K562 (cell line): ENCODE measurements at regions not wholly inside any gene's neighbourhood (a gene's known extent, or its start where the extent isn't known, plus 50 kb on each side); places are given as distances from the start of the nearest gene placed in this dataset.
A peak's percentile ranks its signal among the peaks of the same experiment; 100 is the strongest.

Experiments used
- ATAC-seq: fragments of 200-7000 bp; cut with Tn5 transposase; 3 replicates; pipeline ENCODE4 v1.9.1; 2020; ENCODE audit warnings: moderate library complexity
- BruUV-seq: library from RNA; stranded (reverse); fragments of 400-500 nt; replicated peaks from 2 replicates; lab custom pipeline; 2021; lab: Mats Ljungman, UMichigan
- CTCF ChIA-PET: fragments of 300-600 bp; formaldehyde crosslinking; extraction: SDS; loops from one replicate; lab custom pipeline; 2021; ENCODE audit warnings: low intra/inter-chr PET ratio; lab: Yijun Ruan, JAX
- POLR2A ChIA-PET: fragments of 300-600, 350-650 bp; sonication (Branson Sonifier 250); formaldehyde crosslinking; extraction: SDS; loops from one replicate; lab custom pipeline; 2021; ENCODE audit warnings: antibody characterized with exemption, inconsistent platforms; lab: Yijun Ruan, JAX
- DNase-seq, 4 experiments: peaks; one replicate each; pipeline versions ENCODE4 v3.0.0 to v3.0.0-alpha.2; 2011 to 2018; ENCODE audit warnings: low spot score in 3 of 4, mixed read lengths in 3 of 4; ENCODE audit errors: extremely low read depth in 1 of 4
- FAIRE-seq: peaks from 2 replicates; lab custom pipeline; 2011; peaks lifted over from hg19 to GRCh38; lab: Jason Lieb, UNC
- H2AFZ ChIP-seq: 2 replicates; pipeline ENCODE4 v1.6.0; 2011; ENCODE audit warnings: low read depth, low read length, control low read depth, inconsistent platforms
- H3K27ac ChIP-seq: fragments of 200-600 bp; 3 replicates; pipeline ENCODE4 v1.8.0; 2011; ENCODE audit warnings: low read depth, mild to moderate bottlenecking, control low read depth, inconsistent platforms, low read length, moderate library complexity, mixed read lengths; ENCODE audit errors: extremely low read depth
- H3K27me3 ChIP-seq, 2 experiments: fragments of 300-600 bp in 1 of 2; 2 replicates in 1 of 2; 3 replicates in 1 of 2; pipeline versions ENCODE4 v1.6.0 to v1.8.0; 2011; ENCODE audit warnings: inconsistent platforms in 2 of 2, low read length in 2 of 2, mild to moderate bottlenecking in 1 of 2, mixed read lengths in 1 of 2, moderate library complexity in 1 of 2; ENCODE audit not compliant: control insufficient read depth in 2 of 2, insufficient read depth in 2 of 2
- H3K36me3 ChIP-seq: fragments of 300-600 bp; 3 replicates; pipeline ENCODE4 v1.8.0; 2011; ENCODE audit warnings: mild to moderate bottlenecking, low read length, inconsistent platforms; ENCODE audit not compliant: control insufficient read depth, insufficient read depth
- H3K4me1 ChIP-seq, 2 experiments: fragments of 200-600 bp in 1 of 2; replicated peaks in 1 of 2; 2 replicates in 1 of 2; 3 replicates in 1 of 2; pipeline versions ENCODE4 v1.5.1 to v1.8.0; 2011; ENCODE audit warnings: inconsistent platforms in 2 of 2, low read length in 2 of 2, mild to moderate bottlenecking in 1 of 2, mixed read lengths in 1 of 2, moderate library complexity in 1 of 2; ENCODE audit not compliant: control insufficient read depth in 2 of 2, insufficient read depth in 2 of 2
- H3K4me2 ChIP-seq: 2 replicates; pipeline ENCODE4 v1.6.1; 2011; ENCODE audit warnings: low read length, control low read depth, inconsistent platforms, mixed read lengths; ENCODE audit not compliant: insufficient read depth
- H3K4me3 ChIP-seq: fragments of 200-600 bp; sonication (generic), shearing (Covaris generic); 2 replicates; pipeline ENCODE4 v1.5.1; 2016; ENCODE audit warnings: control low read depth, inconsistent platforms
- H3K79me2 ChIP-seq: fragments of 200-600 bp; 3 replicates; pipeline ENCODE4 v1.8.0; 2011; ENCODE audit warnings: low read length, inconsistent platforms; ENCODE audit not compliant: control insufficient read depth, insufficient read depth
- H3K9ac ChIP-seq, 2 experiments: 2 replicates each; pipeline versions ENCODE4 v1.6.0 to v1.6.1; 2011; ENCODE audit warnings: low read depth in 2 of 2, low read length in 2 of 2, control low read depth in 1 of 2, inconsistent platforms in 1 of 2, mild to moderate bottlenecking in 1 of 2, mixed read lengths in 1 of 2; ENCODE audit not compliant: insufficient read depth in 1 of 2
- H3K9me1 ChIP-seq: one replicate; pipeline ENCODE4 v1.6.0; 2011; ENCODE audit warnings: inconsistent platforms, mild to moderate bottlenecking, low read length, moderate library complexity; ENCODE audit not compliant: control insufficient read depth, insufficient read depth
- H3K9me3 ChIP-seq: replicated peaks from 2 replicates; pipeline ENCODE4 v1.5.1; 2011; ENCODE audit warnings: low read depth, low read length, inconsistent platforms; ENCODE audit not compliant: control insufficient read depth, insufficient read depth
- H4K20me1 ChIP-seq: replicated peaks from 2 replicates; pipeline ENCODE4 v1.6.1; 2011; ENCODE audit warnings: low read length, inconsistent platforms, mixed read lengths; ENCODE audit not compliant: control insufficient read depth, insufficient read depth
- SMARCE1 ChIP-seq: fragments of 450-650 bp; IDR thresholded peaks from 2 replicates; pipeline ENCODE4 v1.7.1; 2016; ENCODE audit warnings: mild to moderate bottlenecking
- TCF15 ChIP-seq: fragments of 250-450 bp; sonication (Bioruptor Pico); IDR thresholded peaks from 2 replicates; pipeline ENCODE4 v1.8.0; 2022; ENCODE audit warnings: moderate library complexity, mild to moderate bottlenecking, inconsistent platforms
- ZNF24 ChIP-seq: fragments of 450-650 bp; IDR thresholded peaks from 2 replicates; pipeline ENCODE4 v1.6.1; 2016
- ZNF395 ChIP-seq: fragments of 200-800 bp; sonication (Bioruptor generic); IDR thresholded peaks from 2 replicates; pipeline ENCODE4 v1.6.1; 2017; ENCODE audit warnings: missing genetic modification characterization, missing compliant biosample characterization
- WGBS: fragments of 100-300 bp; shearing (Covaris generic); methylation state at CpG from one replicate; pipeline ENCODE4 v1.1.6; 2016; ENCODE audit warnings: low coverage, mixed read lengths; ENCODE audit not compliant: insufficient coverage; ENCODE audit errors: missing lambda C conversion rate; 5-methylcytosine and 5-hydroxymethylcytosine counted together
- in situ Hi-C: fragments of 300-500 bp; cut with MboI; formaldehyde crosslinking; loops from 4 replicates; pipeline ENCODE4 v1.15.0; 2018; ENCODE audit warnings: inconsistent platforms, mixed read lengths
- intact Hi-C: fragments of 100-400 bp; cut with micrococcal nuclease; formaldehyde crosslinking; loops from 2 replicates; pipeline ENCODE4 v1.14.2; 2022

- in situ Hi-C loops, result no loop called here
- no peaks in the 10 kb centered on the region for H3K9me3 ChIP-seq
- no peak overlapping the region for H3K9ac ChIP-seq
- peaks cover 10 to 15% of the 10 kb centered on the region in 2 experiments for H3K4me1 ChIP-seq
- TF ChIP-seq ZNF395, result 0 out of 2 replicates have a peak, but pooled peaks have one; percentile 22
- no peak for TF ChIP-seq TCF15 (CRISPR knock-in tag)
- TF ChIP-seq SMARCE1, result no peak
- TF ChIP-seq ZNF24, result no peak
- peaks cover 44 to 51% of the 10 kb centered on the region in 2 experiments for H3K27me3 ChIP-seq
- H3K36me3 ChIP-seq, result no peaks in the 10 kb centered on the region
- no peak overlapping the region for H3K27ac ChIP-seq
- no peak for DNase-seq
- POLR2A ChIA-PET, result interaction anchor here (1.0 to 1.1 kb wide), 2 partner anchors 10 to 55 kb away, joined by 3 to 5 read pairs; no protein-coding TSS in a partner anchor
- no peaks in the 10 kb centered on the region for H3K79me2 ChIP-seq
- intact Hi-C loops, result no loop called here
- ATAC-seq, result peak; percentile 30; the same call in 2 of the 3 replicates
- no peak overlapping the region for H2AFZ ChIP-seq
- no peak for FAIRE-seq
- no peak overlapping the region for H3K4me2 ChIP-seq
- 9% methylated on average over 10 of the region's 10 CpGs for WGBS
- CTCF ChIA-PET, result no interaction called here
- peaks cover 7% of the 10 kb centered on the region; the same call in 1 of the 2 replicates for H4K20me1 ChIP-seq
- H3K9me1 ChIP-seq, result no peaks in the 10 kb centered on the region
- no TSS peak for BruUV-seq
- H3K4me3 ChIP-seq, result no peak overlapping the region
Measured at GRCh38 chr9:38227656-38228055, 158.6 kb upstream of the SHB start.
